SU-DHL-6 (cell line): ENCODE measurements at regions not wholly inside any gene's neighbourhood (a gene's known extent, or its start where the extent isn't known, plus 50 kb on each side); places are given as distances from the start of the nearest gene placed in this dataset.

Source experiments
- H2AFZ ChIP-seq: fragments of 200-600 bp; sonication (generic); 2 replicates; pipeline ENCODE4 v1.6.1; 2014; ENCODE audit warnings: low read depth, mild to moderate bottlenecking, moderate library complexity, mixed read lengths, antibody characterized with exemption, low read length; ENCODE audit not compliant: severe bottlenecking
- H3F3A ChIP-seq: fragments of 200-600 bp; shearing (Covaris generic); 2 replicates; pipeline ENCODE4 v1.6.0; 2016; ENCODE audit warnings: antibody characterized with exemption, mild to moderate bottlenecking; ENCODE audit not compliant: insufficient read depth
- H3K27ac ChIP-seq: fragments of 200-600 bp; sonication (generic); 2 replicates; pipeline ENCODE4 v1.5.1; 2016; ENCODE audit warnings: low read depth, mild to moderate bottlenecking, low read length, moderate library complexity, mixed read lengths
- H3K27me3 ChIP-seq: fragments of 200-600 bp; sonication (generic), shearing (Covaris generic); 2 replicates; pipeline ENCODE4 v1.6.0; 2014; ENCODE audit warnings: mild to moderate bottlenecking, low read length
- H3K36me3 ChIP-seq: fragments of 200-600 bp; sonication (generic); 2 replicates; pipeline ENCODE4 v1.6.1; 2014; ENCODE audit warnings: mild to moderate bottlenecking, low read length, mixed read lengths
- H3K4me2 ChIP-seq: fragments of 300-600, 200-600 bp; shearing (Covaris generic), sonication (generic); 2 replicates; pipeline ENCODE4 v1.6.0; 2014; ENCODE audit warnings: low read length, low read depth, mild to moderate bottlenecking; ENCODE audit not compliant: poor library complexity, severe bottlenecking
- H3K4me3 ChIP-seq: fragments of 200-600 bp; sonication (generic); 2 replicates; pipeline ENCODE4 v1.5.1; 2014; ENCODE audit warnings: antibody characterized with exemption, low read length, mild to moderate bottlenecking, mixed read lengths; ENCODE audit not compliant: insufficient read depth, poor library complexity, severe bottlenecking
- H3K79me2 ChIP-seq: fragments of 200-600 bp; sonication (generic); 2 replicates; pipeline ENCODE4 v1.6.1; 2014; ENCODE audit warnings: mild to moderate bottlenecking, low read length, moderate library complexity; ENCODE audit not compliant: insufficient read depth
- H3K9ac ChIP-seq: fragments of 200-600 bp; sonication (generic); 2 replicates; pipeline ENCODE4 v1.7.0; 2014; ENCODE audit warnings: mild to moderate bottlenecking, low read length
- H3K9me2 ChIP-seq: fragments of 200-600 bp; sonication (generic); replicated peaks from 2 replicates; pipeline ENCODE4 v1.6.1; 2014; ENCODE audit warnings: low read length; ENCODE audit not compliant: insufficient read depth
- H3K9me3 ChIP-seq: fragments of 200-600 bp; sonication (generic); 2 replicates; pipeline ENCODE4 v1.6.1; 2014; ENCODE audit warnings: low read length, mixed read lengths; ENCODE audit not compliant: insufficient read depth
- H4K20me1 ChIP-seq: fragments of 200-600 bp; sonication (generic); 2 replicates; pipeline ENCODE4 v1.6.1; 2014; ENCODE audit warnings: low read depth, mild to moderate bottlenecking, antibody characterized with exemption, low read length, moderate library complexity, mixed read lengths
- CTCF ChIP-seq: fragments of 200-600 bp; sonication (generic); IDR thresholded peaks from one replicate; pipeline ENCODE4 v1.5.1; 2017; ENCODE audit warnings: antibody characterized with exemption, mild to moderate bottlenecking, low read length, moderate library complexity; ENCODE audit not compliant: insufficient read depth, poor library complexity, severe bottlenecking
- EZH2phosphoT487 ChIP-seq: fragments of 200-600 bp; sonication (generic), shearing (Covaris generic); conservative IDR thresholded peaks from 2 replicates; pipeline ENCODE4 v1.6.1; 2018; ENCODE audit warnings: mild to moderate bottlenecking, antibody characterized with exemption, low read length, moderate library complexity, mixed read lengths

DNA sequence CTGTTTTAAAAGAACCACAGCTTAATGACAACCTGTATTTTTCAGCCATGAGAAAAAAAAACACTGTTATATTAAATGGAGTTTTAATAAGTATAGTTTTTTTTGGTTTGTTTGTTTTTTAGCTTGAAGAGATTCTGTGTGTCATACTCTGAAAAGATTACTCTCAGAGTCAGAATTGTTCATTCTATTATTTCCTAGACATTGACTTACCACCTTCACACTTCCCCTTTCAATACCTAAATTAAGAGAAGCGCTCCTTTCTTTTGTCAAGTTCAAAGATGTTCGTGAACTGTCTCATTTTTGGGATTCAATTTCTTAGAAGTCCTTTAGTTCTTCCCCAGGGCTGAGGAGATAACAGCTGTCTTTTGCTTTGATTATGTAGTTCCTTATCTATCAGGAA lies 1201.6 kb upstream of the NUDT12 start:
- Histone ChIP-seq H3K79me2 (no peaks in the 10 kb centered on the region), H3K4me2 (no peak overlapping the region), H3K27me3 (no peaks in the 10 kb centered on the region), H3K9ac (no peak overlapping the region), H3K4me3 (no peak overlapping the region), H3F3A (no peaks in the 10 kb centered on the region), H3K9me2 (no peaks in the 10 kb centered on the region), H3K27ac (no peak overlapping the region), H4K20me1 (no peaks in the 10 kb centered on the region), H2AFZ (no peak overlapping the region), H3K36me3 (no peaks in the 10 kb centered on the region), H3K9me3 (no peaks in the 10 kb centered on the region)
- no peak for TF ChIP-seq EZH2phosphoT487
- no peak for TF ChIP-seq CTCF

- Histone ChIP-seq H2AFZ (no peak overlapping the region), H3K79me2 (no peaks in the 10 kb centered on the region), H3K4me2 (no peak overlapping the region), H3F3A (no peaks in the 10 kb centered on the region), H3K4me3 (no peak overlapping the region), H3K36me3 (no peaks in the 10 kb centered on the region), H3K9me2 (no peaks in the 10 kb centered on the region), H3K9ac (no peak overlapping the region), H3K9me3 (no peaks in the 10 kb centered on the region), H3K27ac (no peak overlapping the region), H3K27me3 (no peaks in the 10 kb centered on the region), H4K20me1 (no peaks in the 10 kb centered on the region)
- no peak for TF ChIP-seq CTCF
- TF ChIP-seq EZH2phosphoT487, result no peak
These were observed 1200.6 kb upstream of the NUDT12 start for GRCh38 chr5:104763216-104763615.

DNA sequence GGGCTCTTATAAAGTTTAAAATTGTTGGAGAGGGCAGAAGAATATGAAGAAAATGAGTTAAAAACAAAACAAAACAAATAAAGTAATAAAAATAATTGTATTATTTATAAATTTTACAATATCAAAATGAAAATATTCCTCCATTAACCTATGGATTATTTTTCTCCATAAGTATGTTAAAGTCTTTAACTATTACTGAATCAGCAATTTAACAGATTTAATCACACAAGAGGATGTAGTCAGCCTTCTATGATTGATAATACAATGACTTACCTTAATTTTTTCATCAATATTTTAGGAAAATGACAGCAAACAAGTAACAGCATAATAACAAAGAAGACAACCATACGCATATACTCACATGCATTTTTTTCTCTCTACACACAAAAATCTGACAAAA lies 1195.3 kb upstream of the NUDT12 start:
- TF ChIP-seq CTCF (no peak), EZH2phosphoT487 (no peak)
- no peak overlapping the region for H3K4me3 ChIP-seq

More for the DNA sequence above, 1195.3 kb upstream of the NUDT12 start:
- Histone ChIP-seq H3K9me3 (no peaks in the 10 kb centered on the region), H3K9ac (no peak overlapping the region), H4K20me1 (no peaks in the 10 kb centered on the region), H2AFZ (no peak overlapping the region), H3K9me2 (no peaks in the 10 kb centered on the region), H3K36me3 (no peaks in the 10 kb centered on the region), H3F3A (no peaks in the 10 kb centered on the region), H3K27me3 (no peaks in the 10 kb centered on the region), H3K79me2 (no peaks in the 10 kb centered on the region), H3K4me2 (no peak overlapping the region), H3K27ac (no peak overlapping the region)
